NCI-H2081 treated with DMSO at 0.1 percent for 48 hours (cell line): ENCODE measurements at regions not wholly inside any gene's neighbourhood (a gene's known extent, or its start where the extent isn't known, plus 50 kb on each side); places are given as distances from the start of the nearest gene placed in this dataset.
"Not testable (repeated sequence)": the region's sequence is repeated elsewhere in the genome, so short reads cannot be mapped to it uniquely, and the experiment has no call there.

ENCODE experiments used
- DNase-seq: peaks from one replicate; lab custom pipeline; 2025; lab: John Stamatoyannopoulos, UW

- no peak for DNase-seq
Observed at GRCh38 chr5:52605317-52606313, 182.1 kb upstream of the ITGA1 start.

- no peak for DNase-seq
Observed at GRCh38 chr5:52607227-52607824, 180.4 kb upstream of the ITGA1 start.

- DNase-seq: no peak
Observed at GRCh38 chr5:52620315-52620714, 167.4 kb upstream of the ITGA1 start.

GRCh38 chr5:52623291-52623690 is 164.4 kb upstream of the ITGA1 start:
- DNase-seq: no peak

- no peak for DNase-seq
Observed at GRCh38 chr5:52624291-52624690, 163.4 kb upstream of the ITGA1 start.

- DNase-seq: no peak
Observed at GRCh38 chr5:52626312-52626711, 161.4 kb upstream of the ITGA1 start.

- DNase-seq: no peak
Observed at GRCh38 chr5:52627740-52628139, 160.0 kb upstream of the ITGA1 start.

GRCh38 chr5:52632281-52632680 is 155.4 kb upstream of the ITGA1 start:
- no peak for DNase-seq

GRCh38 chr5:52634171-52634570 is 153.5 kb upstream of the ITGA1 start:
- DNase-seq: not testable (repeated sequence)

- no peak for DNase-seq
Observed at GRCh38 chr5:52638732-52639131, 149.0 kb upstream of the ITGA1 start.

- no peak for DNase-seq
Observed at GRCh38 chr5:52648726-52649125, 139.0 kb upstream of the ITGA1 start.

GRCh38 chr5:52655163-52655562 is 132.6 kb upstream of the ITGA1 start:
- DNase-seq: no peak

GRCh38 chr5:52656569-52657246 is 131.0 kb upstream of the ITGA1 start:
- DNase-seq: no peak

GRCh38 chr5:52657247-52657645 is 130.5 kb upstream of the ITGA1 start:
- DNase-seq: peak; percentile 63

GRCh38 chr5:52658246-52658645 is 129.5 kb upstream of the ITGA1 start:
- DNase-seq: no peak

GRCh38 chr5:52660621-52661020 is 127.1 kb upstream of the ITGA1 start:
- no peak for DNase-seq

GRCh38 chr5:52661903-52662595 is 125.7 kb upstream of the ITGA1 start:
- DNase-seq: no peak

- no peak for DNase-seq
Observed at GRCh38 chr5:52665559-52665958, 122.2 kb upstream of the ITGA1 start.

- no peak for DNase-seq
Observed at GRCh38 chr5:52668139-52668538, 119.6 kb upstream of the ITGA1 start.

- no peak for DNase-seq
Observed at GRCh38 chr5:52668544-52669185, 119.1 kb upstream of the ITGA1 start.

- no peak for DNase-seq
Observed at GRCh38 chr5:52672459-52672858, 115.3 kb upstream of the ITGA1 start.

GRCh38 chr5:52673495-52673894 is 114.2 kb upstream of the ITGA1 start:
- no peak for DNase-seq
